Large intestine (tissue), 3 donors: ENCODE measurements at regions not wholly inside any gene's neighbourhood (a gene's known extent, or its start where the extent isn't known, plus 50 kb on each side); places are given as distances from the start of the nearest gene placed in this dataset.
A peak's percentile ranks its signal among the peaks of the same experiment; 100 is the strongest.

ENCODE experiments used
- DNase-seq, 2 donors: peaks; one replicate each; pipeline versions ENCODE4 v3.0.0 to v3.0.0-alpha.2; 2013
- H3K27ac ChIP-seq: one replicate; pipeline ENCODE4 v1.5.1; 2013; ENCODE audit warnings: low read length
- H3K27me3 ChIP-seq: 2 replicates; pipeline ENCODE4 v1.6.1; 2013; ENCODE audit warnings: low read length; ENCODE audit not compliant: control insufficient read depth, insufficient read depth
- H3K36me3 ChIP-seq: 2 replicates; pipeline ENCODE4 v1.6.1; 2013; ENCODE audit warnings: low read length; ENCODE audit not compliant: control insufficient read depth, insufficient read depth
- H3K4me1 ChIP-seq: one replicate; pipeline ENCODE4 v1.6.1; 2013; ENCODE audit warnings: low read length; ENCODE audit not compliant: control insufficient read depth, insufficient read depth
- H3K4me3 ChIP-seq: one replicate; pipeline ENCODE4 v1.5.1; 2013; ENCODE audit warnings: low read length
- H3K9me3 ChIP-seq: one replicate; pipeline ENCODE4 v1.6.1; 2013; ENCODE audit warnings: mild to moderate bottlenecking, low read depth, low read length, moderate library complexity; ENCODE audit not compliant: control insufficient read depth
- WGBS: methylation state at CpG from one replicate; pipeline ENCODE4 v1.1.5; 2013; ENCODE audit warnings: low lambda C conversion rate; ENCODE audit not compliant: insufficient coverage; 5-methylcytosine and 5-hydroxymethylcytosine counted together

DNA sequence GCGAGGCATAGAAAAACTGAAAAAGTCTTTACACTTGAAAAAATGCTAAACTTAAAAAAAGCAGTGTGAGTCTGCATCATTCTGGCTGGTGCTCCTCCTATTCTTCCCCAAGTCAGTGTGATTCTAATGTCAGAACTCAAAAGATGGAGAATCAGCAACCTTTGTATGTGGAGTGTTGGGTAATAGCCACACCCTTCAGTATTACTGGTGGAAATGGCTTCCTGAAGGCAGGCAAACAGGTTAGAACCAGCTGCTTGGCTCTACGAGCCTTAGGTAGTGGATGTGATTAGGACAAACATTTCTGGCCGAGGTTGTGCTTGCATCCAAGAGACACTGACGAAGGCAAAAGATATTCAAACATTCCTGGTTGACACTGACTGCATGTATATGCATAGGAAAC lies 353.4 kb upstream of the TACR3 start:
- WGBS, result 84% methylated on average over 3 of the region's 4 CpGs

DNA sequence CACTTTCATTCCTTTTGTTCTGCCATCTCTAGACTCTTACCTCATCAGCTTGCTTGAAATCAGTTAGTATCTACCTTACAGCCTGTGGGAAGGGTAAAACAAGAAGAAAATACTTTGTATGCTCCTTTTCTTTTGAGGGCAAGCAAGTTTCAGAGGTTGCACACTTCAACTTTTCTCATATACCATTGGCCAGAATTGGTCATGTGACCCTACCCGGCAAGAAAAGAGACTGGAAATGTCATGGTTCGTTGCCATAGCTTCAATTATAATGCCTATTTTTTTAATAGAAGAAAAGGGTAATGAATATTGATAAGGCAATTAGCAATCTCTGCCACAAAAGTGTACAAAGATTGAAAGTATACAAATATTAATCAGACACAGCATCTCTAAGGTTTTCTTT lies 346.7 kb upstream of the TACR3 start:
- no peak for DNase-seq
- H3K9me3 ChIP-seq, result no peaks in the 10 kb centered on the region
- 100% methylated on average over 1 of the region's 2 CpGs for WGBS
- no peak overlapping the region for H3K27ac ChIP-seq
- no peak overlapping the region for H3K4me3 ChIP-seq
- H3K36me3 ChIP-seq, result no peaks in the 10 kb centered on the region
- H3K27me3 ChIP-seq, result peaks cover 3% of the 10 kb centered on the region
- H3K4me1 ChIP-seq, result no peaks in the 10 kb centered on the region

More for the DNA sequence above, 353.4 kb upstream of the TACR3 start:
- Histone ChIP-seq H3K9me3 (no peaks in the 10 kb centered on the region), H3K27ac (no peak overlapping the region), H3K27me3 (no peaks in the 10 kb centered on the region), H3K36me3 (no peaks in the 10 kb centered on the region), H3K4me1 (no peaks in the 10 kb centered on the region), H3K4me3 (no peak overlapping the region)
- DNase-seq, result no peak

DNA sequence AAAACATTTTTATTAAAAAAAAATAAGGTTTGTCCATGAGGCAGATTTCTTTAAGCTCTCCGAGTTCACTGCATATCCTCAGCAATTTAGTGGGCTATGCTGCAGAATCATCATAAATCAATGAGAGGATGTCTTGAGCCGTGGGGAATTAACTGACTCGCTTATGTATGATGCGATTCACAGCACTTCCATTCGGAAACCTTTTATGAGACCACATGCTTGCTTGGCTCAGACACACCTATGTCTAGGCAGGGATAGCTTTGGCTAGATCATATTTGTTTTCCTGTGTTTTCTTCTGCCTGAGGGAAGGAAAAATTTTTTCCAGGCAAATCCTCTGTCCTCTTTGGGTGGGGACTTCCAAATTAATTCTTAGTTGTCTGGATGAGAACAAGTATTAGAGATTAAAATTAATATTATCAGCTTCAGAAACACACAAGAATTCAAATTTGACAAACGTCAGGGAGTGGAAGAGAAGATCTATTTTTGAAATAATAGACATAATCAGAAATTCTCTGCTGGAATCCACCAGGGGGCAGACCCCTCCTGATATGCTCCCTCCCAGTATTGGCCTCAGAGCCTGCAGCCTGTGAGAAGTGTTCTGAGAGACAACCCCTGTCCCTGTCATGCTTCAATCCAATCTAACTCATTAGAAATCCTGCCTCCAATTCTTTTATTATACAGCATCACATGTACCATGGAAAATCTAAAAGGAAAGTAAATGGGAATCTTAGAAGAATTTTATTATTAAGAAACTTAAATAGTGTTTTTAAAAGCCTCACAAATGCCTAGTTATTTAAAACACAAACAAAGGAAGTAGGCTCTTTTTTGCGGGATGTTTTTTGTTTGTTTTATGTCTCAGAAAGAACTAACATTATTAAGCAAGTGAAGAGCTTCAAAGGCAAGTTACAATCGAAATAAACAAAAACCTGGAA lies 345.1 kb upstream of the TACR3 start:
- 20% methylated on average over 2 of the region's 8 CpGs for WGBS
- H3K27me3 ChIP-seq, result peaks cover 3% of the 10 kb centered on the region
- no peak overlapping the region for H3K27ac ChIP-seq
- no peaks in the 10 kb centered on the region for H3K9me3 ChIP-seq
- DNase-seq, result peak; percentile 20 to 32
- no peaks in the 10 kb centered on the region for H3K4me1 ChIP-seq
- H3K36me3 ChIP-seq, result no peaks in the 10 kb centered on the region
- no peak overlapping the region for H3K4me3 ChIP-seq

DNA sequence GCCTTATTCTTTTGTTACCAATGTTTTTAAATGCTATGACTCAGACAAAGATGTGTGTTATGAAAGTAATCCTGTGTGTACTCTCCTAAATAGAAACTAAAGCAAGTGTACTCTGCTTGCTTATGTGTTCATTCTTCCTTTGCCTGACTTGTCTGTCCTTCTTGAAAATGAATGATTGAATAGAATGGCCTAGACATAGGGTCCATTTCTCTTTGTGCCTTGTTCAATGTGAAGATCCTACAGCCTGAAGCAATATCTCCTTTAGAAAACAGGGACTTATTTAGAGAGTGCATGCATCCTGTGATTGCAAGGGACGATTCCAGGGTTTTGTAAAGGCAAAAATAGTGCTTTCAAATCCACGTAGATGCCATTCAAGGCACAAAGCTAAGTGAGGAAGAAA lies 343.6 kb upstream of the TACR3 start:
- Histone ChIP-seq H3K4me3 (no peak overlapping the region), H3K9me3 (no peaks in the 10 kb centered on the region), H3K4me1 (no peaks in the 10 kb centered on the region), H3K36me3 (no peaks in the 10 kb centered on the region), H3K27me3 (peaks cover 3% of the 10 kb centered on the region), H3K27ac (no peak overlapping the region)
- DNase-seq, result no peak
- WGBS, result no CpG with 5 or more reads among the region's 2 CpGs

DNA sequence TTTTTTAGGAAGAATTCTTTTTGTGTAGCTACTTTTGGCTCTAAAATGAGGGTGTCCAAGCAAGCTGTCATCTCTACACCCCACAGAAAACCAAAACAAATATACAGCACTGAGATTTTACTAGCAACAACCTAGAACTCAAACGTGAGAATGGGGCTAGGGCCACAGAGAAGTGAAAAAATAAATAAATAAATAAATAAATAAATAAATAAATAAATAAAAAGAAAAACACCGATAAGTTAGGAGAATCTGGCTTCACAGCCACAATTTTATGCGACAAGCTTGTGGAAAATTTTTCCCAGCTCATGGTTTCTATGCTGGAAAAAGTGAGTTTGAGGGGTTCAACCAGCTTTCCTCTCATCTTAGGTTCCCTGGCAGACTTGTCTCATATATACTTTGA lies 324.6 kb upstream of the TACR3 start:
- Histone ChIP-seq H3K27ac (no peak overlapping the region), H3K4me3 (no peak overlapping the region), H3K36me3 (no peaks in the 10 kb centered on the region), H3K9me3 (no peaks in the 10 kb centered on the region), H3K27me3 (no peaks in the 10 kb centered on the region), H3K4me1 (no peaks in the 10 kb centered on the region)
- no peak for DNase-seq
- WGBS, result 86% methylated on average over 3 of the region's 3 CpGs

- no peaks in the 10 kb centered on the region for H3K4me1 ChIP-seq
- no peak for DNase-seq
- H3K9me3 ChIP-seq, result no peaks in the 10 kb centered on the region
- H3K4me3 ChIP-seq, result no peak overlapping the region
- no peaks in the 10 kb centered on the region for H3K27me3 ChIP-seq
- no peak overlapping the region for H3K27ac ChIP-seq
- whole genome bisulfite sequencing, result no CpG with 5 or more reads among the region's 5 CpGs
- no peaks in the 10 kb centered on the region for H3K36me3 ChIP-seq
These were observed 313.1 kb upstream of the TACR3 start for GRCh38 chr4:104032896-104033295.

GRCh38 chr4:104025251-104025650 lies 305.5 kb upstream of the TACR3 start:
- Histone ChIP-seq H3K4me1 (no peaks in the 10 kb centered on the region), H3K4me3 (no peak overlapping the region), H3K9me3 (no peaks in the 10 kb centered on the region), H3K36me3 (no peaks in the 10 kb centered on the region), H3K27ac (no peak overlapping the region), H3K27me3 (no peaks in the 10 kb centered on the region)
- no peak for DNase-seq

GRCh38 chr4:104022831-104023230 lies 303.0 kb upstream of the TACR3 start:
- WGBS, result 83% methylated on average over 1 of the region's 4 CpGs

DNA sequence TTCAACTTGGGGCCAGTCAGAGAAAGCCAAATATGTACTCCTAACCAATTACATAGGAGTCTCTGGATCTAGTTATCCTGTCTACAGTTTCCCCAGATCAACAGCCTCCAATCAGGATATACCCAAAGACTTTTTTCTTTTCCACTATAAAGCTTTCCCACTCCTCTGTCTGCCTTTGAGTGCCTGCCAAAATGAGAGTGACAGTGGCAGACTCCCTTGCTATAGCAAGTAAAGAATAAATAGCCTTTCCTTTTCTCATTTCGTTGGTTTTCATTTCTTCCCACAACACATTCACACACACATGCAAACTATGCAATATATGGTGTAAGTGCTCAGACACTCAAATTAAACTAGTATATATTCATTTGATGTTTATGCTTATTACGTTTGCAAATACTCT lies 302.4 kb upstream of the TACR3 start:
- Histone ChIP-seq H3K4me1 (no peaks in the 10 kb centered on the region), H3K27me3 (no peaks in the 10 kb centered on the region), H3K27ac (no peak overlapping the region), H3K36me3 (no peaks in the 10 kb centered on the region), H3K4me3 (no peak overlapping the region), H3K9me3 (no peaks in the 10 kb centered on the region)
- no peak for DNase-seq
- 78% methylated on average over 2 of the region's 2 CpGs for WGBS

More at GRCh38 chr4:104022831-104023230, 303.0 kb upstream of the TACR3 start:
- H3K4me3 ChIP-seq, result no peak overlapping the region
- DNase-seq, result peak in 1 of 2 donors; percentile 2
- H3K9me3 ChIP-seq, result no peaks in the 10 kb centered on the region
- no peaks in the 10 kb centered on the region for H3K27me3 ChIP-seq
- H3K4me1 ChIP-seq, result no peaks in the 10 kb centered on the region
- no peaks in the 10 kb centered on the region for H3K36me3 ChIP-seq
- H3K27ac ChIP-seq, result no peak overlapping the region

GRCh38 chr4:104020641-104021040 lies 300.9 kb upstream of the TACR3 start:
- Histone ChIP-seq H3K9me3 (no peaks in the 10 kb centered on the region), H3K27ac (no peak overlapping the region), H3K4me3 (no peak overlapping the region), H3K4me1 (no peaks in the 10 kb centered on the region), H3K27me3 (no peaks in the 10 kb centered on the region), H3K36me3 (no peaks in the 10 kb centered on the region)
- no peak for DNase-seq
- WGBS, result 93% methylated on average over 2 of the region's 3 CpGs

DNA sequence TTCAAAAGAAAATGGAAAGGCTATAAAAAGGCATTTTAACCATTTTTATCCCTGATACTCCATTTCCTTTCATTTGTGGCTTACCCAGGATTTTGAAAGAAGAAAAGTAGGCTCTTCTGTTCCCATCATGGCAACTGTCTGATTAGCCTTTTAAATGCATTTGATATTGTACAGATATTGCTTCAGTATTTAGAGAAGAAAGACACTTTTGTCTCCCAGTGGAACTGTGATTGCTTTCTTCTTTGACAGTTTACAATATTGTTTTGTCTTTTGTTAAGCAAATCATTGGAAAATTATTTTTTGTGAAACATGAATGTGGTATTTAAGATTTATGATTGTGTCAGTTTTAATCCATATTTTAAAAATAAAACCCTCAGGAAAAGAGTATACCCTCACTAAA lies 297.4 kb upstream of the TACR3 start:
- DNase-seq, result no peak
- Histone ChIP-seq H3K4me3 (no peak overlapping the region), H3K27me3 (no peaks in the 10 kb centered on the region), H3K27ac (no peak overlapping the region), H3K36me3 (no peaks in the 10 kb centered on the region), H3K4me1 (no peaks in the 10 kb centered on the region), H3K9me3 (no peaks in the 10 kb centered on the region)
